ENCODE measurements at regions not wholly inside any gene's neighbourhood (a gene's known extent, or its start where the extent isn't known, plus 50 kb on each side); places are given as distances from the start of the nearest gene placed in this dataset.
A peak's percentile ranks its signal among the peaks of the same experiment; 100 is the strongest.

- H3K4me1 Mint-ChIP-seq: peaks cover 16% of the 10 kb centered on the region
- H3K36me3 Mint-ChIP-seq: no peaks in the 10 kb centered on the region
- no peak overlapping the region for H3K4me3 Mint-ChIP-seq
- H3K27me3 Mint-ChIP-seq: peaks cover 2% of the 10 kb centered on the region
- no peak overlapping the region for H3K27ac Mint-ChIP-seq
- H3K9me3 Mint-ChIP-seq: no peaks in the 10 kb centered on the region
Measured at GRCh38 chr13:26497968-26498511, 59.4 kb upstream of the WASF3 start.

- Mint-ChIP-seq H3K27me3 (peaks cover 2% of the 10 kb centered on the region), H3K36me3 (no peaks in the 10 kb centered on the region), H3K9me3 (no peaks in the 10 kb centered on the region), H3K27ac (no peak overlapping the region), H3K4me3 (no peak overlapping the region), H3K4me1 (peaks cover 25% of the 10 kb centered on the region)
Measured at GRCh38 chr13:26498656-26499601, 58.6 kb upstream of the WASF3 start.

GRCh38 chr13:26500618-26501320 lies 56.7 kb upstream of the WASF3 start:
- Mint-ChIP-seq H3K27me3 (peaks cover 2% of the 10 kb centered on the region), H3K4me3 (no peak overlapping the region), H3K27ac (no peak overlapping the region), H3K36me3 (no peaks in the 10 kb centered on the region), H3K4me1 (peaks cover 31% of the 10 kb centered on the region), H3K9me3 (no peaks in the 10 kb centered on the region)

- Mint-ChIP-seq H3K4me1 (peaks cover 31% of the 10 kb centered on the region), H3K27ac (no peak overlapping the region), H3K36me3 (no peaks in the 10 kb centered on the region), H3K4me3 (no peak overlapping the region), H3K27me3 (peaks cover 2% of the 10 kb centered on the region), H3K9me3 (no peaks in the 10 kb centered on the region)
Measured at GRCh38 chr13:26501641-26502040, 55.8 kb upstream of the WASF3 start.

- Mint-ChIP-seq H3K4me3 (peak overlapping the region; percentile 58), H3K9me3 (no peaks in the 10 kb centered on the region), H3K4me1 (peaks cover 31% of the 10 kb centered on the region), H3K27me3 (peaks cover 4% of the 10 kb centered on the region), H3K36me3 (peaks cover 1% of the 10 kb centered on the region), H3K27ac (peak overlapping the region; percentile 96)
Measured at GRCh38 chr13:26502826-26503225, 54.7 kb upstream of the WASF3 start.

- H3K27me3 Mint-ChIP-seq: peaks cover 4% of the 10 kb centered on the region
- peaks cover 1% of the 10 kb centered on the region for H3K36me3 Mint-ChIP-seq
- peaks cover 31% of the 10 kb centered on the region for H3K4me1 Mint-ChIP-seq
- H3K9me3 Mint-ChIP-seq: no peaks in the 10 kb centered on the region
- no peak overlapping the region for H3K27ac Mint-ChIP-seq
- H3K4me3 Mint-ChIP-seq: peak overlapping the region; percentile 26
Measured at GRCh38 chr13:26503826-26504594, 53.5 kb upstream of the WASF3 start.

Measured in activated naive CD4-positive, alpha-beta T cell treated with anti-CD3 and anti-CD28 coated beads, Interleukin-2, amount 50 U/mL, for 24 hours (primary cell).